ENCODE measurements at regions not wholly inside any gene's neighbourhood (a gene's known extent, or its start where the extent isn't known, plus 50 kb on each side); places are given as distances from the start of the nearest gene placed in this dataset.
"Not testable (repeated sequence)": the region's sequence is repeated elsewhere in the genome, so short reads cannot be mapped to it uniquely, and the experiment has no call there.

DNA sequence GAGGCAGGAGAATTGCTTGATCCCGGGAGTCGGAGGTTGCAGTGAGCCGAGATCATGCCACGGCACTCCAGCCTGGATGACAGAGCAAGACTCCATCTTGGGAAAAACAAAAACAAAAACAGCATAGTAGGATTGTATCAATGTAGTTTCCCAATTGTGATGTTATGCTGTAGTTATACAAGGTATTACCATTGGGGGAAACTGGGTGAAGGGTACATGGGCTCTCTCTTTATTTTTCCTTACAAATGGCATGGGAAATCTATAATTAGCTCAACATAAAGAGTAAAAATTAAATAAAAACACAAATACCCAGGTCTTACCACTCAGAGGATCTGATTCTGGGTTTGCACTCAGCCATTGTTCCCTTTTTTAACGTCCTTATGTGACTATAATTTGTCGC lies 107.9 kb downstream of the KATNIP start:
- peaks cover 6% of the 10 kb centered on the region; the same call in 1 of the 2 replicates for H3K36me3 ChIP-seq (ENCODE audit: insufficient read depth, low read length)
- no peak overlapping the region for H2AFZ ChIP-seq (ENCODE audit: low read length, unreplicated experiment)
- no peak overlapping the region for H3K27ac ChIP-seq (ENCODE audit: low read depth, low read length)
- no peak overlapping the region for H3K4me3 ChIP-seq (ENCODE audit: low read depth, low read length)
- no peaks in the 10 kb centered on the region for H3K79me2 ChIP-seq (ENCODE audit: control insufficient read depth, insufficient read depth, low read length, unreplicated experiment)
- no peaks in the 10 kb centered on the region for H3K4me1 ChIP-seq (ENCODE audit: control insufficient read depth, insufficient read depth, low read length, unreplicated experiment)
- H3K27me3 ChIP-seq (ENCODE audit: insufficient read depth, low read length) = no peaks in the 10 kb centered on the region

DNA sequence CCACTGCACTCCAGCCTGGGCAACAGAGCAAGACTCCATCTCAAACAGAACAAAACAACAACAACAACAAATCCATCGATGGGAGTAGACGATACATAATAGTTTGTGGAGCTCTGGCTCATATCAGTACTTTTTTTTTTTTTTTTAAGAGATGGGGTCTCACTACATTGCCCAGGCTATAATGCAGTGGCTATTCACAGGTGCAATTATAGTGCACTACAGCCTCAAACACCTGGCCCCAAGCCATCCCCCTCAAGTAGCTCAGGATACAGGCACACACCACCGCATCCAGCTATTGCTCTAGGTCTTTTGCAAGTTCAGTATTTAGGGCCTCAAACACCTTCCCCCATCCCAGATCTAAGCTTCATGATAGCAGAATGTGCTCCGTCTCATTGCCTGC lies 110.6 kb downstream of the KATNIP start:
- Histone ChIP-seq H3K27me3 (ENCODE audit: insufficient read depth, low read length) (no peaks in the 10 kb centered on the region), H3K79me2 (ENCODE audit: control insufficient read depth, insufficient read depth, low read length, unreplicated experiment) (no peaks in the 10 kb centered on the region), H3K4me3 (ENCODE audit: low read depth, low read length) (no peak overlapping the region), H3K4me1 (ENCODE audit: control insufficient read depth, insufficient read depth, low read length, unreplicated experiment) (no peaks in the 10 kb centered on the region), H3K27ac (ENCODE audit: low read depth, low read length) (no peak overlapping the region), H2AFZ (ENCODE audit: low read length, unreplicated experiment) (no peak overlapping the region), H3K36me3 (ENCODE audit: insufficient read depth, low read length) (peaks cover 6% of the 10 kb centered on the region; the same call in 1 of the 2 replicates)

- not testable (repeated sequence) for H3K36me3 ChIP-seq (ENCODE audit: insufficient read depth, low read length); H3K4me1 ChIP-seq (ENCODE audit: control insufficient read depth, insufficient read depth, low read length, unreplicated experiment); H3K4me3 ChIP-seq (ENCODE audit: low read depth, low read length); H2AFZ ChIP-seq (ENCODE audit: low read length, unreplicated experiment); H3K27me3 ChIP-seq (ENCODE audit: insufficient read depth, low read length); H3K27ac ChIP-seq (ENCODE audit: low read depth, low read length); H3K79me2 ChIP-seq (ENCODE audit: control insufficient read depth, insufficient read depth, low read length, unreplicated experiment)
Measured at GRCh38 chr16:27663235-27663634, 113.3 kb downstream of the KATNIP start.

- H3K27ac ChIP-seq (ENCODE audit: low read depth, low read length) = no peak overlapping the region
- no peaks in the 10 kb centered on the region; the same call in 1 of the 2 replicates for H3K36me3 ChIP-seq (ENCODE audit: insufficient read depth, low read length)
- H3K27me3 ChIP-seq (ENCODE audit: insufficient read depth, low read length) = no peaks in the 10 kb centered on the region
- no peak overlapping the region for H2AFZ ChIP-seq (ENCODE audit: low read length, unreplicated experiment)
- H3K4me1 ChIP-seq (ENCODE audit: control insufficient read depth, insufficient read depth, low read length, unreplicated experiment) = no peaks in the 10 kb centered on the region
- no peaks in the 10 kb centered on the region for H3K79me2 ChIP-seq (ENCODE audit: control insufficient read depth, insufficient read depth, low read length, unreplicated experiment)
- H3K4me3 ChIP-seq (ENCODE audit: low read depth, low read length) = no peak overlapping the region
Measured at GRCh38 chr16:27665881-27666280, 115.9 kb downstream of the KATNIP start.

DNA sequence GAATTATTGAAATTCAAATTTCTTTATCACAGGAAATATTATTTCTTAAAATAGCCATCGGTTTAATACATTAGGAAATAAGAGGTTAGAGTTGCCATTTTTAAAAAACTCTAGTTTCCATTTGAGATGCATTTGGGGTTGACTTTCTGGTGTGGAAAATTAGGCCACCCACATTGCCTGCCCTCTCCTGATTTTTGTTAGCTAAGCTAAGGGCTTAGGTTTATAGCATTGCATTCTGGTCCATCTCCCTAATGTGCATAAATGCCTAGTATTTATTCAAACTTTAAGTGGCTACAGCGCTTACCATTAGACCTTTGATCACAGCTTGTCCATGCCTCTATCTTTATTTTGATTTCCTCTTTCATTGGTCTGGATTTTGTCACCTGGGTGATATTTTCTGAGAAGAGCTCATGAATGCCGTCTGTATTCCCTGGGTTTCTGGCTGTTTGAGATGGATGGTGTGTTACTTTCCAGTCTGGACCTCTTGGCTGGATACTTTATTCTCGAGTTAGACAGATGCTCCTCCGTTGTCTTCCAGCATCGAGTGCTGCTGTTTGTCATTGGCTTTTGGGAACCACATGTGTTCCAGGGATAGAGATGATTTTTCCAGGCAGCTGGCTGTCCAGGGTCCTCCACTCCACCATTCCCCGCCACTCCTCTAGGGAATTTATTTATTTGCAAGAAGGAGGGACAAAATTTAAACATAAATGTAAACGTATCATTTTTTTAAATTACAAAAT lies 120.3 kb downstream of the KATNIP start:
- no peak overlapping the region for H3K27ac ChIP-seq (ENCODE audit: low read depth, low read length)
- no peak overlapping the region for H3K4me3 ChIP-seq (ENCODE audit: low read depth, low read length)
- H3K36me3 ChIP-seq (ENCODE audit: insufficient read depth, low read length) = no peaks in the 10 kb centered on the region
- H3K4me1 ChIP-seq (ENCODE audit: control insufficient read depth, insufficient read depth, low read length, unreplicated experiment) = no peaks in the 10 kb centered on the region
- no peaks in the 10 kb centered on the region for H3K79me2 ChIP-seq (ENCODE audit: control insufficient read depth, insufficient read depth, low read length, unreplicated experiment)
- H3K27me3 ChIP-seq (ENCODE audit: insufficient read depth, low read length) = no peaks in the 10 kb centered on the region
- H2AFZ ChIP-seq (ENCODE audit: low read length, unreplicated experiment) = no peak overlapping the region

GRCh38 chr16:27671410-27671809 lies 121.5 kb downstream of the KATNIP start:
- no peak overlapping the region for H3K27ac ChIP-seq (ENCODE audit: low read depth, low read length)
- H3K27me3 ChIP-seq (ENCODE audit: insufficient read depth, low read length) = no peaks in the 10 kb centered on the region
- no peaks in the 10 kb centered on the region for H3K79me2 ChIP-seq (ENCODE audit: control insufficient read depth, insufficient read depth, low read length, unreplicated experiment)
- H2AFZ ChIP-seq (ENCODE audit: low read length, unreplicated experiment) = no peak overlapping the region
- peaks cover under 1% of the 10 kb centered on the region for H3K4me1 ChIP-seq (ENCODE audit: control insufficient read depth, insufficient read depth, low read length, unreplicated experiment)
- no peaks in the 10 kb centered on the region for H3K36me3 ChIP-seq (ENCODE audit: insufficient read depth, low read length)
- H3K4me3 ChIP-seq (ENCODE audit: low read depth, low read length) = no peak overlapping the region

- H3K27ac ChIP-seq (ENCODE audit: low read depth, low read length) = no peak overlapping the region
- H3K27me3 ChIP-seq (ENCODE audit: insufficient read depth, low read length) = no peaks in the 10 kb centered on the region
- no peak overlapping the region for H2AFZ ChIP-seq (ENCODE audit: low read length, unreplicated experiment)
- H3K79me2 ChIP-seq (ENCODE audit: control insufficient read depth, insufficient read depth, low read length, unreplicated experiment) = no peaks in the 10 kb centered on the region
- no peak overlapping the region for H3K4me3 ChIP-seq (ENCODE audit: low read depth, low read length)
- H3K36me3 ChIP-seq (ENCODE audit: insufficient read depth, low read length) = peaks cover 8% of the 10 kb centered on the region; the same call in 1 of the 2 replicates
- peaks cover 10% of the 10 kb centered on the region for H3K4me1 ChIP-seq (ENCODE audit: control insufficient read depth, insufficient read depth, low read length, unreplicated experiment)
Measured at GRCh38 chr16:27676839-27677238, 126.9 kb downstream of the KATNIP start.

DNA sequence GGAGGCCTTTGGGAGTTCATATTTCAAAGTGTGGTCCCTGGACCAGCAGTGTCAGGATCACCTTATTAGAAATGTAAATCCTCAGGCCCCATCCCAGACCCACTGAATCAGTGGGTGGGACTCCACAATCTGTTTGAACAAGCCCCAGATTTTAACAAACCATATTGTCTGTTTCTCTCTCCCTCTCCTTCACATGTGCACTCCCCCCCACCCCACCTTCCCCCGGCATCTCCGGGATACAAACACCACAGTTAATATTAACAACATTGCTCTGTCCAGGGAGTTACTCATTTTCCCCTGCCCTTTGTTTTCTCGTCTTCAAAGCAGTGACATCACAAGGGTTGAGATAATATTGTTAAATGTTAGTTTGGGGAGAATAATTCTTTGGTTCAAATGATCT lies 127.3 kb downstream of the KATNIP start:
- peaks cover 9% of the 10 kb centered on the region; the same call in 1 of the 2 replicates for H3K36me3 ChIP-seq (ENCODE audit: insufficient read depth, low read length)
- H2AFZ ChIP-seq (ENCODE audit: low read length, unreplicated experiment) = no peak overlapping the region
- H3K79me2 ChIP-seq (ENCODE audit: control insufficient read depth, insufficient read depth, low read length, unreplicated experiment) = no peaks in the 10 kb centered on the region
- peaks cover 10% of the 10 kb centered on the region for H3K4me1 ChIP-seq (ENCODE audit: control insufficient read depth, insufficient read depth, low read length, unreplicated experiment)
- no peak overlapping the region for H3K4me3 ChIP-seq (ENCODE audit: low read depth, low read length)
- H3K27me3 ChIP-seq (ENCODE audit: insufficient read depth, low read length) = no peaks in the 10 kb centered on the region
- no peak overlapping the region for H3K27ac ChIP-seq (ENCODE audit: low read depth, low read length)

DNA sequence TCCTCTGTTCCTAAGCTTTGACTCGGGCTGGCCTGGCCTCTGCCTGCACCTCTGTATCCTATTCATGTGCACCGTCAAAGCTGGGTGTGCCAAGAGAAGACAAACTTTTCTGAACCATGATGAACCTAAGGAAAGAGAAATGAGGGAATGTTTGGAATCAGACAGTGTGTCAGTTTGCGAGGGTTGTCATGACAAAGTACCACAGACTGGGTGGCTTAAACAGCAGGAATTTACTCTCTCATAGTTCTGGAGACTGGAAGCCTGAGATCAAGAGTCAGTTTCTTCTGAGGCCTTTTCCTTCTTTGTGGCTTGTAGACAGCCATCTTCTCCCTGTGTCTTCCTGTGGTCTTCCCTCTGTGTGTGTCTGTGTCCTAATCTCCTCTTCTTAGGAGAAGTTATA lies 129.0 kb downstream of the KATNIP start:
- Histone ChIP-seq H3K4me1 (ENCODE audit: control insufficient read depth, insufficient read depth, low read length, unreplicated experiment) (peaks cover 10% of the 10 kb centered on the region), H2AFZ (ENCODE audit: low read length, unreplicated experiment) (no peak overlapping the region), H3K27ac (ENCODE audit: low read depth, low read length) (no peak overlapping the region), H3K79me2 (ENCODE audit: control insufficient read depth, insufficient read depth, low read length, unreplicated experiment) (no peaks in the 10 kb centered on the region), H3K4me3 (ENCODE audit: low read depth, low read length) (no peak overlapping the region), H3K36me3 (ENCODE audit: insufficient read depth, low read length) (peaks cover 9% of the 10 kb centered on the region; the same call in 1 of the 2 replicates), H3K27me3 (ENCODE audit: insufficient read depth, low read length) (no peaks in the 10 kb centered on the region)

GRCh38 chr16:27679899-27680298 lies 130.0 kb downstream of the KATNIP start:
- H3K27me3 ChIP-seq (ENCODE audit: insufficient read depth, low read length) = no peaks in the 10 kb centered on the region
- peaks cover 9% of the 10 kb centered on the region; the same call in 1 of the 2 replicates for H3K36me3 ChIP-seq (ENCODE audit: insufficient read depth, low read length)
- H3K4me3 ChIP-seq (ENCODE audit: low read depth, low read length) = no peak overlapping the region
- H3K4me1 ChIP-seq (ENCODE audit: control insufficient read depth, insufficient read depth, low read length, unreplicated experiment) = peaks cover 10% of the 10 kb centered on the region
- no peak overlapping the region for H3K27ac ChIP-seq (ENCODE audit: low read depth, low read length)
- H3K79me2 ChIP-seq (ENCODE audit: control insufficient read depth, insufficient read depth, low read length, unreplicated experiment) = no peaks in the 10 kb centered on the region
- H2AFZ ChIP-seq (ENCODE audit: low read length, unreplicated experiment) = no peak overlapping the region

DNA sequence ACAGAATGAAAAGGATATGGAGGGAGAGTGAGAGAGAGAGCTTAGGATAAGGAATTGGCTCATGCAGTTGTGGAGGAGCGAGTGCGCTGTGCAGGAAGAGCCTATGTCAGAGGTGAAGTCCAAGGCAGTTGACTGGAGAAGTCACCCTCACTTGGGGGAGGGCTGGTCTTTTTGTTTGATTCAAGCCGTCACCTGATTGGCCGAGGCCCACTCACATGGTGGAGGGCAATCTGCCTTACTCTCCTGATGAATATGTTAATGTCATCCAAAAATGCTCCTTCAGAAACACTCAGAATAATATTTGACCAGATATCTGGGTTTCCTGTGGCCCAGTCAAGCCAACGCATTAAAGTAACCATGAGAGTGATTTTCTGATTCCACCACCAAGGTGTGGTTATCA lies 131.7 kb downstream of the KATNIP start:
- H3K4me3 ChIP-seq (ENCODE audit: low read depth, low read length) = no peak overlapping the region
- no peak overlapping the region for H2AFZ ChIP-seq (ENCODE audit: low read length, unreplicated experiment)
- H3K27me3 ChIP-seq (ENCODE audit: insufficient read depth, low read length) = no peaks in the 10 kb centered on the region
- H3K27ac ChIP-seq (ENCODE audit: low read depth, low read length) = no peak overlapping the region
- peaks cover 6% of the 10 kb centered on the region for H3K4me1 ChIP-seq (ENCODE audit: control insufficient read depth, insufficient read depth, low read length, unreplicated experiment)
- no peaks in the 10 kb centered on the region for H3K79me2 ChIP-seq (ENCODE audit: control insufficient read depth, insufficient read depth, low read length, unreplicated experiment)
- H3K36me3 ChIP-seq (ENCODE audit: insufficient read depth, low read length) = peaks cover 9% of the 10 kb centered on the region; the same call in 1 of the 2 replicates

Data from ACC112 (cell line).